LNCaP clone FGC (cell line): ENCODE measurements at regions not wholly inside any gene's neighbourhood (a gene's known extent, or its start where the extent isn't known, plus 50 kb on each side); places are given as distances from the start of the nearest gene placed in this dataset.

Source experiments
- DNase-seq: peaks from one replicate; pipeline ENCODE4 v3.0.0-alpha.2; 2011; ENCODE audit warnings: low read depth
- H3K4me3 ChIP-seq: 2 replicates; pipeline ENCODE4 v1.5.1; 2011; ENCODE audit warnings: mild to moderate bottlenecking, low read depth, low read length, control low read depth
- TF ChIP-seq, protein P1 (sequence below): IDR thresholded peaks from 2 replicates; pipeline ENCODE4 v1.5.1; 2012; ENCODE audit warnings: mild to moderate bottlenecking; ENCODE audit not compliant: control insufficient read depth, insufficient read depth; ENCODE audit errors: extremely low read depth

DNA sequence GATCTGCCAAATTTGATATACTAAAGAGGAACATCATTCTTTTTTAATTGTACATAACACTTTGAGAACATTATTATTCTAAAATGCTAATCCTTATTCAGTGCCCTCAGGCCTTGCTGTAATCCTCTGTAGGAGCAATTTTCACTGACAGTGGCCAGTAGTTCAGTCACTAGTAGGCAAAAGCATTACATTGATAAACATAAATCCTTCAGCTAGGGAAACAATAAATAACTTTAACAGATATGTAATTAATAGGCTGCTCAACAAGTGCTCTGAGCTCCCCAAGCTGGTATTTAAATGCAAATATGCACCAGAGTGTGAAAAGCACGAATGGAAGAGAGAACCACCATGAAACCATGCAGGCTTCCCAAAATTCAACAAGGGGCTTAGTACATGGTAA, 77.7 kb upstream of the FAM47C start:
- TF ChIP-seq, protein P1, sequence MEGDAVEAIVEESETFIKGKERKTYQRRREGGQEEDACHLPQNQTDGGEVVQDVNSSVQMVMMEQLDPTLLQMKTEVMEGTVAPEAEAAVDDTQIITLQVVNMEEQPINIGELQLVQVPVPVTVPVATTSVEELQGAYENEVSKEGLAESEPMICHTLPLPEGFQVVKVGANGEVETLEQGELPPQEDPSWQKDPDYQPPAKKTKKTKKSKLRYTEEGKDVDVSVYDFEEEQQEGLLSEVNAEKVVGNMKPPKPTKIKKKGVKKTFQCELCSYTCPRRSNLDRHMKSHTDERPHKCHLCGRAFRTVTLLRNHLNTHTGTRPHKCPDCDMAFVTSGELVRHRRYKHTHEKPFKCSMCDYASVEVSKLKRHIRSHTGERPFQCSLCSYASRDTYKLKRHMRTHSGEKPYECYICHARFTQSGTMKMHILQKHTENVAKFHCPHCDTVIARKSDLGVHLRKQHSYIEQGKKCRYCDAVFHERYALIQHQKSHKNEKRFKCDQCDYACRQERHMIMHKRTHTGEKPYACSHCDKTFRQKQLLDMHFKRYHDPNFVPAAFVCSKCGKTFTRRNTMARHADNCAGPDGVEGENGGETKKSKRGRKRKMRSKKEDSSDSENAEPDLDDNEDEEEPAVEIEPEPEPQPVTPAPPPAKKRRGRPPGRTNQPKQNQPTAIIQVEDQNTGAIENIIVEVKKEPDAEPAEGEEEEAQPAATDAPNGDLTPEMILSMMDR, result no peak
- H3K4me3 ChIP-seq, result no peak overlapping the region
- DNase-seq, result no peak

DNA sequence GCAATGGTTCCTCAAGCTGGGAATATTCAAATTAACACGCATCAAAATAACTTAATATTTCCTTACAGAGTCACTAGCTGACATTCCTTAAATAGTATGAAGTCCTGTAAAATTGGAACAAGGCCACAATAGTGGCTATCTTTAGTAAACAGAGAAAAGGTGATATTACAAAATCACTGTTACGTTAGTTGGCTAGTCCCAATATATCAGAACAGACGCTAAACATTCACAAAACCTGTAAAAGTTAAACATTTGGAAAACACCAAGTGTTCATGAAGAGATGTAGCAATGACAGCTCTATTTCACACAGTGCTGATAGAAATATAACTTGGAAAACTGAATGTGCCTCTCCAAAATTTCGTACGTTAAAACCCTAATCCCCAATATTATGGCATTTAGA, 61.0 kb upstream of the FAM47C start:
- DNase-seq, result no peak
- TF ChIP-seq, protein P1, result no peak
- H3K4me3 ChIP-seq, result no peak overlapping the region

DNA sequence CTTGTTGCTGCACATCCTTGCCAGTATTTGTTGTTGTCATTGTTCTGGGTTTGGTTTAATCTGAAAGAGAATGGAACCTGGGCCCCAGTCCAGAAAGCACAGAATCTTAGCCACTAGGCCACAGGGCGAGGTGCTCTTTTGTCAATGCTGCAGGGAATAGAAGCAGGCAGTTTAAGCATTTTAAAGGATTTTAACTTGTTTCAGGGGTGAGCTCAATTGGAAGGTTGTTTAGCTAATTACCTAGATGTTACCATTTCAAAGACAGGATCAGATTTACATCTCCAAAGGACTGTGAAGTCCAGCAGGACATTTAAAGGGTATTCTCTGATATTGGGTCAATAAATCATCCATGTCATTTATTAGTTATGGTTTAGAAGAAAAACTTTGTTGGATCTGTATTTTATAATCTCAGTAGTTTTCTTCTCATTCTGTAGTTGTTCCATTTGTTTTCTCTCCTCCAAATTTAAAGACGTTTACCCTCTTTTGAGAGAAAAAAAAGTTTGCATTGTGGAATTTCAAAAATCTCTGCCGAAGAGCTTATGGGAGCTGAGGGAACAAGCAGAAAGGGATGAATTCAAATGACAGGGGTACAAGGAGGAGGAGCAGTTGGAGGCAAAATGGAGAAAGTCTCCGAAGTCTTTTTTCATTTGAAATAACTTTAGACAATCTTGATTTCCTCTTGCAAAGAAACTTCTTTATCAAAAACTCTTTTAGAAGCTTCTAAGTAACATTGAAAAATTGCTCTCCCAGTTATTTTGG, 57.5 kb upstream of the FAM47C start:
- no peak for DNase-seq
- no peak overlapping the region for H3K4me3 ChIP-seq
- TF ChIP-seq, protein P1, result no peak

DNA sequence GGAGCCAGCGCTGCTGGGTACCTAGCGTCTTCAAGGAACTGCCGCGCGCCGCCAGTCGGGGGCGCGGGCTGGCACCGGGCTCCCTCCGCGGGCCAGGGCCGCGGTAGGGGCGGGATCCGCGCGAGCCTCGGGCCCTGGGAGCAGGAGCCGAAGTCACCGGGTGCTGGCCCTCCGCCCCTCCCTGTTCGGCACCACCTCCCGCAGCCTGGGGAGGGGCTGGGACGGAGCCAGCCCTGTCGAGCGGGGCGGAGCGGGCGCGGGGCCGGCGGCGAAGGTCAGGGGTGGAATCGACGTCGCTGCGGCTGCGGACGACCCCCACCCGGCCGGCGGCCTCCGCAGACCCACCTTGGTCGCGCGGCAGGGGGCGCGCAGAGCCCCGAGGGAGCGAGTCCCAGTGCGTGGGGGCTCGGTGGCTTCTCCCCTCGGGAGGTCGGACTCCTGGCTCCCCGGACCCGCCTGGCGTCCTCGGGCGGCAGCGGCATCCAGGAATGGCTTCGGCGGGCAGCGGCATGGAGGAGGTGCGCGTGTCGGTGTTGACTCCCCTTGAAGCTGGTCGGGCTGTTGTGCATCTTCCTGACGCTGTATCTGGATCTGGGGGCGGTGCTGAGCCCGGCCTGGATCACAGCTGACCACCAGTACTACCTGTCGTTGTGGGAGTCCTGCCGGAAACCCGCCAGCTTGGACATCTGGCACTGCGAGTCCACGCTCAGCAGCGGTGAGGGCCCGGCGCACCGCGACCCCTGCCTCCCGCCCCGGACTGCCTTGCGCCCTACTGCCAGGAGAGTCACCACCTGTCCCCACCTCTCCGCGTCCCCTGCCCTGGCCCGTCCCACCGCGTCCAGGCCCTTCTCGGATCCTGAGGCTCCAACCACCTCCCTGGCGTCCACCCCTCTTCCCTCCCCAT, 50.5 kb upstream of the FAM47C start:
- H3K4me3 ChIP-seq, result no peak overlapping the region
- TF ChIP-seq, protein P1, result no peak
- DNase-seq, result no peak
